Tibial nerve (tissue), 3 donors: ENCODE measurements at regions not wholly inside any gene's neighbourhood (a gene's known extent, or its start where the extent isn't known, plus 50 kb on each side); places are given as distances from the start of the nearest gene placed in this dataset.

Source experiments
- POLR2A ChIP-seq, 2 donors: fragments of 450-650 bp; IDR thresholded peaks; one replicate each; pipeline ENCODE4 v1.6.1; 2017; ENCODE audit warnings: antibody characterized with exemption in 2 of 2, mild to moderate bottlenecking in 2 of 2, moderate library complexity in 2 of 2
- TF ChIP-seq, protein P1 (sequence below), 5 experiments: fragments of 200-600 bp in 3 of 5; fragments of 450-650 bp in 2 of 5; sonication (generic) in 3 of 5; IDR thresholded peaks; one replicate each; pipeline ENCODE4 v1.5.1; 2016 to 2019; ENCODE audit warnings: antibody characterized with exemption in 5 of 5, mild to moderate bottlenecking in 3 of 5, moderate library complexity in 2 of 5

DNA sequence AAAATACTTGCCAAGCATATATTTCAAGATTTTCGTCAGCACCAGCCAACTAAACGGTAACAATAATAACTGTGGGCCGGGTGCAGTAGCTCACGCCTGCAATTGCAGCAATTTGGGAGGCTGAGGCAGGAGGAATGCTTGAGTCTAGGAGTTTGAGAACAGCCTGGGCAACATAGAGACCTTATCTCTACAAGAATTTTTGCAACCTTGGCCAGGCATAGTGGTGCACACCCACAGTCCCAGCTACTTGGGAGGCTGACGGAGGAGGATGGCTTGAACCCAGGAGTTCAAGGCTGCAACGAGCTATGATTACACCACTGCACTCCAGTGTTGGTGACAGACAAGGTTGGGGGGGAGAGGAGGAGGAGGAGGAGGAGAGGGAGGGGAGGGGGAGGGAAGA, 145.0 kb upstream of the TIAM1 start:
- TF ChIP-seq, protein P1, sequence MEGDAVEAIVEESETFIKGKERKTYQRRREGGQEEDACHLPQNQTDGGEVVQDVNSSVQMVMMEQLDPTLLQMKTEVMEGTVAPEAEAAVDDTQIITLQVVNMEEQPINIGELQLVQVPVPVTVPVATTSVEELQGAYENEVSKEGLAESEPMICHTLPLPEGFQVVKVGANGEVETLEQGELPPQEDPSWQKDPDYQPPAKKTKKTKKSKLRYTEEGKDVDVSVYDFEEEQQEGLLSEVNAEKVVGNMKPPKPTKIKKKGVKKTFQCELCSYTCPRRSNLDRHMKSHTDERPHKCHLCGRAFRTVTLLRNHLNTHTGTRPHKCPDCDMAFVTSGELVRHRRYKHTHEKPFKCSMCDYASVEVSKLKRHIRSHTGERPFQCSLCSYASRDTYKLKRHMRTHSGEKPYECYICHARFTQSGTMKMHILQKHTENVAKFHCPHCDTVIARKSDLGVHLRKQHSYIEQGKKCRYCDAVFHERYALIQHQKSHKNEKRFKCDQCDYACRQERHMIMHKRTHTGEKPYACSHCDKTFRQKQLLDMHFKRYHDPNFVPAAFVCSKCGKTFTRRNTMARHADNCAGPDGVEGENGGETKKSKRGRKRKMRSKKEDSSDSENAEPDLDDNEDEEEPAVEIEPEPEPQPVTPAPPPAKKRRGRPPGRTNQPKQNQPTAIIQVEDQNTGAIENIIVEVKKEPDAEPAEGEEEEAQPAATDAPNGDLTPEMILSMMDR (IDR thresholded peaks at IDR 0.05), result no peak
- no peak for TF ChIP-seq POLR2A (IDR thresholded peaks at IDR 0.05)
